Heart left ventricle (tissue), 13 donors: ENCODE measurements at regions not wholly inside any gene's neighbourhood (a gene's known extent, or its start where the extent isn't known, plus 50 kb on each side); places are given as distances from the start of the nearest gene placed in this dataset.

Source experiments
- CTCF ChIP-seq, 12 donors: fragments of 200-600 bp; sonication (generic) in 4 of 12; IDR thresholded peaks; one replicate each; pipeline versions ENCODE4 v1.5.0 to v1.8.0; 2018 to 2022; ENCODE audit warnings: antibody characterized with exemption in 12 of 12, mild to moderate bottlenecking in 5 of 12
- POLR2A ChIP-seq, 2 donors: fragments of 450-650 bp; IDR thresholded peaks; one replicate each; pipeline ENCODE4 v1.6.1; 2017; ENCODE audit warnings: antibody characterized with exemption in 2 of 2, mild to moderate bottlenecking in 2 of 2, moderate library complexity in 2 of 2
- donor health status: ischemic (EF 13 %, LVEDD 7.1; RV severe dilation, severe dysfunction).
- donor health status: DM: no; HTN: yes; CAD: no.
- donor health status: DM: no; HTN: no; CAD: no.
- donor health status: ischemic (EF 25% LVEDD 6.9; RV normal size, moderate dysfunction).
- donor health status: ischemic (EF 25% LVEDD 5.7; RV mildly dilated, moderate dysfunction).
- donor health status: ischemic (EF 35%, LVEDD 5.7; RV mildly dilated, moderate dysfunction).
- donor health status: nonischemic (EF 11% LVEDD 7.7; RV severe dilation, severe dysfunction).
- donor health status: DM: yes; HTN: yes; CAD: no.
- donor health status: PGD.
- donor health status: ischemic (EF 29% LVEDD 5.4; RV normal size, mild dysfunction).
- donor health status: nonischemic (EF 23%, LVEDD 6.1; RV moderate dilation, normal function).

GRCh38 chr5:133853646-133854365, 114.6 kb downstream of the C5orf15 start:
- TF ChIP-seq POLR2A (IDR thresholded peaks at IDR 0.05) (no peak), CTCF (IDR thresholded peaks at IDR 0.05) (no peak)
